ENCODE measurements at regions not wholly inside any gene's neighbourhood (a gene's known extent, or its start where the extent isn't known, plus 50 kb on each side); places are given as distances from the start of the nearest gene placed in this dataset.

- TF ChIP-seq POLR2A (IDR thresholded peaks at IDR 0.05; ENCODE audit: low read depth, low read length) (no peak), MYC (IDR thresholded peaks at IDR 0.05; ENCODE audit: low read depth, low read length) (no peak), EZH2 (IDR thresholded peaks at IDR 0.05; ENCODE audit: borderline replicate concordance, low read depth, low read length, severe bottlenecking) (no peak)
These were observed 145.2 kb upstream of the KLHL1 start for GRCh38 chr13:70253411-70253810.
